Liver (tissue), 8 donors: ENCODE measurements at regions not wholly inside any gene's neighbourhood (a gene's known extent, or its start where the extent isn't known, plus 50 kb on each side); places are given as distances from the start of the nearest gene placed in this dataset.

Experiments used
- DNase-seq: peaks from one replicate; pipeline ENCODE4 v3.0.0-alpha.2; 2017; ENCODE audit warnings: low spot score
- H3K27ac ChIP-seq, 2 donors: one replicate each; pipeline ENCODE4 v1.7.0; 2013; ENCODE audit warnings: inconsistent platforms in 2 of 2, low read length in 2 of 2, control low read depth in 1 of 2, low read depth in 1 of 2, mild to moderate bottlenecking in 1 of 2
- H3K27me3 ChIP-seq, 4 donors: one replicate each; pipeline versions ENCODE4 v1.6.1 to v1.7.0; 2013; ENCODE audit warnings: low read length in 3 of 4, inconsistent platforms in 1 of 4, mild to moderate bottlenecking in 1 of 4, moderate library complexity in 1 of 4; ENCODE audit not compliant: control insufficient read depth in 4 of 4, insufficient read depth in 4 of 4
- H3K36me3 ChIP-seq, 4 donors: one replicate each; pipeline versions ENCODE4 v1.6.1 to v1.7.0; 2013; ENCODE audit warnings: low read length in 3 of 4, mild to moderate bottlenecking in 3 of 4, low read depth in 1 of 4, moderate library complexity in 1 of 4; ENCODE audit not compliant: control insufficient read depth in 4 of 4, insufficient read depth in 3 of 4
- H3K4me1 ChIP-seq, 4 donors: one replicate each; pipeline versions ENCODE4 v1.6.1 to v1.7.0; 2013; ENCODE audit warnings: low read length in 3 of 4, mild to moderate bottlenecking in 3 of 4, moderate library complexity in 1 of 4; ENCODE audit not compliant: control insufficient read depth in 4 of 4, insufficient read depth in 4 of 4
- H3K4me3 ChIP-seq, 3 donors: one replicate each; pipeline versions ENCODE4 v1.6.1 to v1.7.0; 2013; ENCODE audit warnings: low read length in 3 of 3, control low read depth in 1 of 3, low read depth in 1 of 3, mild to moderate bottlenecking in 1 of 3
- H3K9ac ChIP-seq, 2 donors: one replicate each; pipeline ENCODE4 v1.7.0; 2013; ENCODE audit warnings: low read length in 2 of 2, mild to moderate bottlenecking in 2 of 2, moderate library complexity in 2 of 2, control low read depth in 1 of 2, low read depth in 1 of 2
- H3K9me3 ChIP-seq, 4 donors: one replicate each; pipeline versions ENCODE4 v1.6.1 to v1.7.0; 2013; ENCODE audit warnings: low read length in 3 of 4; ENCODE audit not compliant: control insufficient read depth in 4 of 4
- ATF3 ChIP-seq: IDR thresholded peaks from 2 replicates; pipeline ENCODE4 v1.6.1; 2016; ENCODE audit warnings: antibody characterized with exemption
- CTCF ChIP-seq: fragments of 150-350 bp; IDR thresholded peaks from 2 replicates; pipeline ENCODE4 v1.5.1; 2017; ENCODE audit warnings: improper control_type of control experiment, low read depth, low read length; ENCODE audit not compliant: missing input control
- EGR1 ChIP-seq, 2 donors: IDR thresholded peaks; 2 replicates each; pipeline ENCODE4 v1.6.1; 2016 to 2018; ENCODE audit warnings: antibody characterized with exemption in 2 of 2, low read depth in 2 of 2
- FOXA1 ChIP-seq: IDR thresholded peaks from 2 replicates; pipeline ENCODE4 v1.6.1; 2016; ENCODE audit warnings: antibody characterized with exemption
- GABPA ChIP-seq, 2 donors: IDR thresholded peaks in 1 of 2; conservative IDR thresholded peaks in 1 of 2; 2 replicates each; pipeline ENCODE4 v1.6.1; 2016; ENCODE audit warnings: antibody characterized with exemption in 2 of 2, mild to moderate bottlenecking in 1 of 2, moderate library complexity in 1 of 2
- HNF4A ChIP-seq, 2 donors: conservative IDR thresholded peaks; 2 replicates each; pipeline ENCODE4 v1.6.1; 2016; ENCODE audit warnings: antibody characterized with exemption in 2 of 2, mild to moderate bottlenecking in 2 of 2
- HNF4G ChIP-seq: IDR thresholded peaks from 2 replicates; pipeline ENCODE4 v1.6.1; 2016; ENCODE audit warnings: antibody characterized with exemption
- JUND ChIP-seq, 2 donors: IDR thresholded peaks; 2 replicates each; pipeline ENCODE4 v1.6.1; 2016; ENCODE audit warnings: antibody characterized with exemption in 2 of 2
- MAX ChIP-seq: IDR thresholded peaks from 2 replicates; pipeline ENCODE4 v1.6.1; 2016; ENCODE audit warnings: antibody characterized with exemption
- NR2F2 ChIP-seq: IDR thresholded peaks from 2 replicates; pipeline ENCODE4 v1.6.1; 2016; ENCODE audit warnings: antibody characterized with exemption
- RAD21 ChIP-seq, 2 donors: IDR thresholded peaks; 2 replicates each; pipeline ENCODE4 v1.6.1; 2016; ENCODE audit warnings: antibody characterized with exemption in 2 of 2, mild to moderate bottlenecking in 2 of 2
- REST ChIP-seq: IDR thresholded peaks from 2 replicates; pipeline ENCODE4 v1.6.1; 2016; ENCODE audit warnings: antibody characterized with exemption, mild to moderate bottlenecking
- RXRA ChIP-seq, 2 donors: IDR thresholded peaks; 2 replicates each; pipeline ENCODE4 v1.6.1; 2017 to 2018; ENCODE audit warnings: antibody characterized with exemption in 2 of 2, mild to moderate bottlenecking in 1 of 2
- SP1 ChIP-seq: IDR thresholded peaks from 2 replicates; pipeline ENCODE4 v1.6.1; 2018; ENCODE audit warnings: antibody characterized with exemption, mild to moderate bottlenecking
- YY1 ChIP-seq: IDR thresholded peaks from 2 replicates; pipeline ENCODE4 v1.6.1; 2016; ENCODE audit warnings: antibody characterized with exemption, mild to moderate bottlenecking
- ZBTB33 ChIP-seq: IDR thresholded peaks from 2 replicates; pipeline ENCODE4 v1.6.1; 2016; ENCODE audit warnings: antibody characterized with exemption
- WGBS: extraction: QIAGEN DNeasy Blood & Tissue Kit; methylation state at CpG from one replicate; pipeline ENCODE4 v1.1.7; 2013; 5-methylcytosine and 5-hydroxymethylcytosine counted together
- donor health status: healthy.
- donor health status: healthy.
- donor health status: healthy.
- donor health status: healthy.
- donor health status: healthy.

GRCh38 chr7:94173436-94173835 lies 169.3 kb upstream of the BET1 start (continued):
- TF ChIP-seq ZBTB33, result no peak
- TF ChIP-seq HNF4G, result no peak
- no peak for TF ChIP-seq JUND (IDR thresholded peaks at IDR 0.05)
- no peak for TF ChIP-seq RAD21 (IDR thresholded peaks at IDR 0.05)

GRCh38 chr7:94174375-94174774 lies 170.2 kb upstream of the BET1 start:
- no peak for DNase-seq
- TF ChIP-seq CTCF (no peak), JUND (IDR thresholded peaks at IDR 0.05) (no peak), RXRA (IDR thresholded peaks at IDR 0.05) (no peak)
- Histone ChIP-seq H3K36me3 (no peaks in the 10 kb centered on the region), H3K27ac (no peak overlapping the region), H3K9ac (no peak overlapping the region), H3K4me1 (no peaks in the 10 kb centered on the region), H3K9me3 (no peaks in the 10 kb centered on the region), H3K4me3 (no peak overlapping the region), H3K27me3 (no peaks in the 10 kb centered on the region)
- 80% methylated on average over 5 of the region's 5 CpGs for WGBS

- Histone ChIP-seq H3K4me3 (no peak overlapping the region), H3K9ac (no peak overlapping the region), H3K4me1 (no peaks in the 10 kb centered on the region), H3K27me3 (no peaks in the 10 kb centered on the region), H3K36me3 (no peaks in the 10 kb centered on the region), H3K27ac (no peak overlapping the region), H3K9me3 (no peaks in the 10 kb centered on the region)
- 72% methylated on average over 2 of the region's 2 CpGs for WGBS
- DNase-seq, result no peak
- no peak for TF ChIP-seq REST
- no peak for TF ChIP-seq EGR1 (IDR thresholded peaks at IDR 0.05; ENCODE audit: low read depth in 2 of 2)
- TF ChIP-seq HNF4A (conservative IDR thresholded peaks at IDR 0.05), result no peak
- no peak for TF ChIP-seq NR2F2
- TF ChIP-seq RXRA (IDR thresholded peaks at IDR 0.05), result no peak
- TF ChIP-seq CTCF, result no peak
- TF ChIP-seq SP1, result no peak
- TF ChIP-seq MAX, result no peak
- TF ChIP-seq HNF4G, result no peak
- TF ChIP-seq FOXA1, result no peak
- TF ChIP-seq RAD21 (IDR thresholded peaks at IDR 0.05), result no peak
- no peak for TF ChIP-seq JUND (IDR thresholded peaks at IDR 0.05)
- TF ChIP-seq ATF3, result no peak
- TF ChIP-seq YY1, result no peak
- TF ChIP-seq ZBTB33, result no peak
- TF ChIP-seq GABPA (IDR thresholded peaks at IDR 0.05 in 1 of 2, conservative IDR thresholded peaks at IDR 0.05 in 1 of 2), result no peak
These were observed 170.8 kb upstream of the BET1 start for GRCh38 chr7:94174956-94175355.
